ENCODE measurements at regions not wholly inside any gene's neighbourhood (a gene's known extent, or its start where the extent isn't known, plus 50 kb on each side); places are given as distances from the start of the nearest gene placed in this dataset.
"Not testable (repeated sequence)": the region's sequence is repeated elsewhere in the genome, so short reads cannot be mapped to it uniquely, and the experiment has no call there.

GRCh38 chr5:92145852-92146251 lies 762.7 kb upstream of the ARRDC3 start:
- TF ChIP-seq, protein P1, sequence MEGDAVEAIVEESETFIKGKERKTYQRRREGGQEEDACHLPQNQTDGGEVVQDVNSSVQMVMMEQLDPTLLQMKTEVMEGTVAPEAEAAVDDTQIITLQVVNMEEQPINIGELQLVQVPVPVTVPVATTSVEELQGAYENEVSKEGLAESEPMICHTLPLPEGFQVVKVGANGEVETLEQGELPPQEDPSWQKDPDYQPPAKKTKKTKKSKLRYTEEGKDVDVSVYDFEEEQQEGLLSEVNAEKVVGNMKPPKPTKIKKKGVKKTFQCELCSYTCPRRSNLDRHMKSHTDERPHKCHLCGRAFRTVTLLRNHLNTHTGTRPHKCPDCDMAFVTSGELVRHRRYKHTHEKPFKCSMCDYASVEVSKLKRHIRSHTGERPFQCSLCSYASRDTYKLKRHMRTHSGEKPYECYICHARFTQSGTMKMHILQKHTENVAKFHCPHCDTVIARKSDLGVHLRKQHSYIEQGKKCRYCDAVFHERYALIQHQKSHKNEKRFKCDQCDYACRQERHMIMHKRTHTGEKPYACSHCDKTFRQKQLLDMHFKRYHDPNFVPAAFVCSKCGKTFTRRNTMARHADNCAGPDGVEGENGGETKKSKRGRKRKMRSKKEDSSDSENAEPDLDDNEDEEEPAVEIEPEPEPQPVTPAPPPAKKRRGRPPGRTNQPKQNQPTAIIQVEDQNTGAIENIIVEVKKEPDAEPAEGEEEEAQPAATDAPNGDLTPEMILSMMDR (IDR thresholded peaks at IDR 0.05), result no peak
- no peak overlapping the region for H3K4me3 ChIP-seq
- no peak for DNase-seq (ENCODE audit: low spot score)
- H3K27ac ChIP-seq, result no peak overlapping the region

GRCh38 chr5:92144824-92145223 lies 761.7 kb upstream of the ARRDC3 start:
- Histone ChIP-seq H3K27ac (no peak overlapping the region), H3K4me3 (no peak overlapping the region)
- TF ChIP-seq, protein P1 (IDR thresholded peaks at IDR 0.05), result no peak
- DNase-seq (ENCODE audit: low spot score), result no peak

DNA sequence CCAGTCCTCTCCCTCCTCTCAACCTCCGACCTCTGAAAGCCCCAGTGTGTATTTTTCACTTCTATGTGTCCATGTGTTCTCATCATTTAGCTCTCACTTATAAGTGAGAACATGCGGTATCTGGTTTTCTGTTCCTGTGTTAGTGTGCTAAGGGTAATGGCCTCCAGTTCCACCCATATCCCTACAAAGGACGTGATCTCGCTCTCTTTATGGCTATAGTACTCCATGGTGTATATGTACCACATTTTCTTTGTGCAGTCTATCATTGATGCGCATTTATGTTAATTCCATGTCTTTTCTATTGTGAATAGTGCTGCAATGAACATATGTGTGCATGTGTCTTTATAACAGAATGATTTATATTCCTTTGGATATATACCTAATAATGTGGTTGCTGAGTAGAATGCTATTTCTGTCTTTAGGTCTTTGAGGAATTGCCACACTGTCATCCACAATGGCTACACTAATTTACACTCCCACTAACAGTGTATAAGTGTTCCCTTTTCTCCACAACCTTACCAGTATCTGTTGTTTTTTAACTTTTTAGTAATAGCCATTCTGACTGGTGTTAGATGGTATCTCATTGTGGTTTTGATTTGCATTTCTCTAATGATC lies 749.3 kb upstream of the ARRDC3 start:
- H3K4me3 ChIP-seq; DNase-seq (ENCODE audit: low spot score); H3K27ac ChIP-seq: not testable (repeated sequence)

GRCh38 chr5:92126182-92126581 lies 743.1 kb upstream of the ARRDC3 start:
- DNase-seq (ENCODE audit: low spot score), result no peak
- TF ChIP-seq, protein P1 (IDR thresholded peaks at IDR 0.05), result no peak
- H3K4me3 ChIP-seq, result no peak overlapping the region
- no peak overlapping the region for H3K27ac ChIP-seq

- no peak overlapping the region for H3K27ac ChIP-seq
- TF ChIP-seq, protein P1 (IDR thresholded peaks at IDR 0.05), result no peak
- DNase-seq (ENCODE audit: low spot score), result no peak
- no peak overlapping the region for H3K4me3 ChIP-seq
Measured at GRCh38 chr5:92119110-92119509, 736.0 kb upstream of the ARRDC3 start.

GRCh38 chr5:92106808-92107207 lies 723.7 kb upstream of the ARRDC3 start:
- H3K27ac ChIP-seq, result no peak overlapping the region
- no peak overlapping the region for H3K4me3 ChIP-seq
- no peak for DNase-seq (ENCODE audit: low spot score)
- TF ChIP-seq, protein P1 (IDR thresholded peaks at IDR 0.05), result no peak

DNA sequence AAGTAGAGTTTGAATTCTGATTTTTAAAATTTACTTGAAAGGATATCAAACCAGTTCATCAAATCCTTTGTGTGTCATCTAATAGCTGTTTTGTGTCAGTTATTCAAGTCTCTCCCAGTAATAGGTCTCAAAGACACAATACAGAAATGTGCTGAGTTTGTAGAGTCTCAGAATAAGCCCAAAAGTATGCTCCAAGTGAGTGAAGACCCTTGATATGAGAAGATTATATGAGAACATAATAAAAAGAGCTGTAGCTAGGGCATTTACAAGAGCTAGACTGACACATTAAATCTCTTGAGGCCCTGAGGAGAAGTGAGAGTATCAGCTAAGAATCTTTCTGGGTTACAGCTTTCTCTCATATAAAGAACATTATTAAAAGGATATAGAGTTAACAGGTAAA lies 721.0 kb upstream of the ARRDC3 start:
- TF ChIP-seq, protein P1 (IDR thresholded peaks at IDR 0.05), result no peak
- Histone ChIP-seq H3K4me3 (no peak overlapping the region), H3K27ac (no peak overlapping the region)
- DNase-seq (ENCODE audit: low spot score), result no peak
